K562 (cell line): ENCODE measurements at regions not wholly inside any gene's neighbourhood (a gene's known extent, or its start where the extent isn't known, plus 50 kb on each side); places are given as distances from the start of the nearest gene placed in this dataset.

Source experiments
- KAT7 ChIP-seq: sonication (generic); formaldehyde crosslinking; IDR thresholded peaks from 2 replicates; pipeline ENCODE4 v1.8.0; 2022; ENCODE audit warnings: missing genetic modification reagents, mild to moderate bottlenecking, borderline replicate concordance
- ZNF184 ChIP-seq: sonication (generic); formaldehyde crosslinking; IDR thresholded peaks from 2 replicates; pipeline ENCODE4 v1.5.0; 2020; ENCODE audit warnings: missing genetic modification reagents
- TF ChIP-seq, protein P1 (sequence below), 3 experiments: IDR thresholded peaks in 2 of 3; conservative IDR thresholded peaks in 1 of 3; 2 replicates each; pipeline ENCODE4 v1.5.1; 2011 to 2012; ENCODE audit warnings: low read length in 3 of 3, mild to moderate bottlenecking in 3 of 3, control low read depth in 2 of 3, improper control_type of control experiment in 1 of 3, inconsistent platforms in 1 of 3, low read depth in 1 of 3, mixed read lengths in 1 of 3, moderate library complexity in 1 of 3; ENCODE audit not compliant: insufficient read depth in 2 of 3

DNA sequence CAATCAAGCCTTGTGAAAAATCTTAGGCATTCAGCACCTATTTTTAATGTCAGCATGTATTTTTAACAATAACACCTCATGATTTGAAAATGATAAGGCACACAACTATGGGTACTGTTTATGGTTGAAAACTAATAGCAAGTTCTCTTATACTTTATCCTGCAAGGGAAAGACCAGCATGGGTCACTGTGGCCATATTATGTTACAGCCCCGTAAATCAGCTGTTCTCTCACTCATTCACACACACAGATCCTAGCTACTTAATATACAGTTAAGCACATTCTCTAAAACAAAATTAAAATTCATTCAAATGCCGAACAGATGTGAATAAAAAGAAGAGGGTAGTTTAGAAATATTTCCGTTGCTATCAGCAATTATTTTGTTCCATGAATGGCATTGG, 224.4 kb downstream of the OGFRL1 start:
- no peak for TF ChIP-seq ZNF184
- TF ChIP-seq, protein P1, sequence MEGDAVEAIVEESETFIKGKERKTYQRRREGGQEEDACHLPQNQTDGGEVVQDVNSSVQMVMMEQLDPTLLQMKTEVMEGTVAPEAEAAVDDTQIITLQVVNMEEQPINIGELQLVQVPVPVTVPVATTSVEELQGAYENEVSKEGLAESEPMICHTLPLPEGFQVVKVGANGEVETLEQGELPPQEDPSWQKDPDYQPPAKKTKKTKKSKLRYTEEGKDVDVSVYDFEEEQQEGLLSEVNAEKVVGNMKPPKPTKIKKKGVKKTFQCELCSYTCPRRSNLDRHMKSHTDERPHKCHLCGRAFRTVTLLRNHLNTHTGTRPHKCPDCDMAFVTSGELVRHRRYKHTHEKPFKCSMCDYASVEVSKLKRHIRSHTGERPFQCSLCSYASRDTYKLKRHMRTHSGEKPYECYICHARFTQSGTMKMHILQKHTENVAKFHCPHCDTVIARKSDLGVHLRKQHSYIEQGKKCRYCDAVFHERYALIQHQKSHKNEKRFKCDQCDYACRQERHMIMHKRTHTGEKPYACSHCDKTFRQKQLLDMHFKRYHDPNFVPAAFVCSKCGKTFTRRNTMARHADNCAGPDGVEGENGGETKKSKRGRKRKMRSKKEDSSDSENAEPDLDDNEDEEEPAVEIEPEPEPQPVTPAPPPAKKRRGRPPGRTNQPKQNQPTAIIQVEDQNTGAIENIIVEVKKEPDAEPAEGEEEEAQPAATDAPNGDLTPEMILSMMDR (IDR thresholded peaks at IDR 0.05 in 2 of 3, conservative IDR thresholded peaks at IDR 0.05 in 1 of 3; ENCODE audit: insufficient read depth in 2 of 3, low read depth in 1 of 3, low read length in 3 of 3): no peak
- no peak for TF ChIP-seq KAT7 (CRISPR knock-in tag)
